ENCODE measurements at regions not wholly inside any gene's neighbourhood (a gene's known extent, or its start where the extent isn't known, plus 50 kb on each side); places are given as distances from the start of the nearest gene placed in this dataset.

- CTCF ChIA-PET (ENCODE audit: low intra/inter-chr PET ratio): no interaction called here
- intact Hi-C loops (cut with micrococcal nuclease): no loop called here
- Histone ChIP-seq H3K9me1 (ENCODE audit: control insufficient read depth, insufficient read depth, low read length) (no peaks in the 10 kb centered on the region), H3K27ac (ENCODE audit: extremely low read depth, low read depth, low read length) (no peak overlapping the region), H3K4me2 (ENCODE audit: insufficient read depth, low read length) (no peak overlapping the region), H3K4me3 (no peak overlapping the region), H3K9me3 (replicated peaks; ENCODE audit: control insufficient read depth, insufficient read depth, low read depth, low read length) (no peaks in the 10 kb centered on the region), H2AFZ (ENCODE audit: low read depth, low read length) (no peak overlapping the region), H4K20me1 (replicated peaks; ENCODE audit: control insufficient read depth, insufficient read depth, low read length) (no peaks in the 10 kb centered on the region), H3K36me3 (ENCODE audit: control insufficient read depth, insufficient read depth, low read length) (no peaks in the 10 kb centered on the region), H3K27me3 (ENCODE audit: control insufficient read depth in 2 of 2, insufficient read depth in 2 of 2, low read length in 2 of 2) (peaks cover 0 to 4% of the 10 kb centered on the region in 2 experiments; a peak in 2 of 5 replicates), H3K4me1 (replicated peaks in 1 of 2; ENCODE audit: control insufficient read depth in 2 of 2, insufficient read depth in 2 of 2, low read length in 2 of 2) (no peaks in the 10 kb centered on the region), H3K79me2 (ENCODE audit: control insufficient read depth, insufficient read depth, low read length) (no peaks in the 10 kb centered on the region), H3K9ac (ENCODE audit: insufficient read depth in 1 of 2, low read depth in 2 of 2, low read length in 2 of 2) (no peak overlapping the region)
- FAIRE-seq: no peak
- in situ Hi-C loops (cut with MboI): no loop called here
- no peak for ATAC-seq
- WGBS (ENCODE audit: insufficient coverage, low coverage, missing lambda C conversion rate): 2% methylated on average over 9 of the region's 9 CpGs
- TF ChIP-seq ZNF24 (IDR thresholded peaks at IDR 0.05) (no peak), MAX (CRISPR knock-in tag; IDR thresholded peaks at IDR 0.05) (no peak), ZNF655 (CRISPR knock-in tag; IDR thresholded peaks at IDR 0.05) (no peak), RBBP5 (IDR thresholded peaks at IDR 0.05; ENCODE audit: borderline replicate concordance, insufficient read depth, low read length, poor library complexity, severe bottlenecking) (no peak), FOXJ3 (CRISPR knock-in tag; IDR thresholded peaks at IDR 0.05) (no peak), KLF6 (CRISPR knock-in tag; IDR thresholded peaks at IDR 0.05; ENCODE audit: borderline replicate concordance) (no peak), TBL1XR1 (IDR thresholded peaks at IDR 0.05; ENCODE audit: low read length in 2 of 2) (no peak), ETV5 (CRISPR knock-in tag; IDR thresholded peaks at IDR 0.05; ENCODE audit: low read depth) (no peak), GABPB2 (CRISPR knock-in tag; conservative IDR thresholded peaks at IDR 0.05) (no peak), POLR2B (IDR thresholded peaks at IDR 0.05; ENCODE audit: low read depth, partially characterized antibody) (no peak), HNRNPL (IDR thresholded peaks at IDR 0.05; ENCODE audit: low read depth, low read length) (no peak), PKNOX1 (IDR thresholded peaks at IDR 0.05) (no peak), SRSF1 (IDR thresholded peaks at IDR 0.05; ENCODE audit: low read depth, low read length) (no peak), ID3 (CRISPR knock-in tag; IDR thresholded peaks at IDR 0.05) (no peak), ID3 (tag; IDR thresholded peaks at IDR 0.05) (no peak), ZNF263 (CRISPR knock-in tag; IDR thresholded peaks at IDR 0.05; ENCODE audit: borderline replicate concordance) (no peak), ARID4B (CRISPR knock-in tag; IDR thresholded peaks at IDR 0.05) (no peak)
- POLR2A ChIA-PET: interaction anchor here (0.7 to 1.8 kb wide), 2 partner anchors 9 to 12 kb away, joined by 3 to 6 read pairs; no protein-coding TSS in a partner anchor
- no peak for DNase-seq (ENCODE audit: extremely low read depth in 1 of 4, low spot score in 3 of 4)
- BruUV-seq (replicated peaks): no TSS peak
Measured at GRCh38 chr16:55421226-55421625, 57.8 kb upstream of the MMP2 start.
